ENCODE measurements at regions not wholly inside any gene's neighbourhood (a gene's known extent, or its start where the extent isn't known, plus 50 kb on each side); places are given as distances from the start of the nearest gene placed in this dataset.

GRCh38 chr5:126115059-126115629 lies 308.1 kb upstream of the GRAMD2B start:
- H3K4me2 ChIP-seq (ENCODE audit: control insufficient read depth, insufficient read depth): no peak overlapping the region
- H3K4me3 ChIP-seq: no peak overlapping the region
- no peak overlapping the region for H3K27ac ChIP-seq (ENCODE audit: control insufficient read depth, insufficient read depth)
- ChIA-PET CTCF (no interaction called here), POLR2A (no interaction called here), SMC1A (ENCODE audit: uncharacterized antibody, unreplicated experiment) (no interaction called here), RAD21 (ENCODE audit: unreplicated experiment) (no interaction called here)
- no peak for DNase-seq (ENCODE audit: low read depth, low spot score)
- 5% methylated on average over 2 of the region's 2 CpGs for WGBS (ENCODE audit: insufficient coverage, insufficient replicate concordance, low lambda C conversion rate, missing lambda C conversion rate)
- H4K20me1 ChIP-seq (ENCODE audit: control insufficient read depth, insufficient read depth): no peaks in the 10 kb centered on the region
- FAIRE-seq: no peak
- in situ Hi-C loops (cut with MboI) (no loop called here), intact Hi-C loops (cut with micrococcal nuclease; ENCODE audit: unreplicated experiment) (no loop called here)
- ATAC-seq: no peak
- H3K36me3 ChIP-seq (ENCODE audit: control insufficient read depth in 2 of 2, insufficient read depth in 2 of 2, low read length in 1 of 2): no peaks in the 10 kb centered on the region
- no peak overlapping the region for H3K9ac ChIP-seq (ENCODE audit: control insufficient read depth, insufficient read depth, low read length)
- no peak overlapping the region for H2AFZ ChIP-seq (ENCODE audit: control insufficient read depth, low read depth, low read length)
- H3K27me3 ChIP-seq (replicated peaks in 1 of 2; ENCODE audit: control insufficient read depth in 2 of 2, insufficient read depth in 2 of 2, low read length in 1 of 2): no peaks in the 10 kb centered on the region
- H3K9me3 ChIP-seq (replicated peaks; ENCODE audit: control insufficient read depth, insufficient read depth, low read length): no peaks in the 10 kb centered on the region
- H3K4me1 ChIP-seq (ENCODE audit: control insufficient read depth, insufficient read depth, low read length): no peaks in the 10 kb centered on the region
- BruUV-seq (replicated peaks): no TSS peak
- TF ChIP-seq ZNF274 (IDR thresholded peaks at IDR 0.05; ENCODE audit: insufficient read depth, insufficient read length) (no peak), TAF1 (IDR thresholded peaks at IDR 0.05; ENCODE audit: borderline replicate concordance, low read depth, low read length) (no peak), PKNOX1 (IDR thresholded peaks at IDR 0.05) (no peak), CHD4 (IDR thresholded peaks at IDR 0.05) (no peak), NFXL1 (IDR thresholded peaks at IDR 0.05; ENCODE audit: borderline replicate concordance) (no peak), STAT1 (conservative IDR thresholded peaks at IDR 0.05) (no peak), ZSCAN29 (IDR thresholded peaks at IDR 0.05) (no peak), POLR2A (IDR thresholded peaks at IDR 0.05; ENCODE audit: low read depth, low read length) (no peak), GABPA (IDR thresholded peaks at IDR 0.05; ENCODE audit: low read depth) (no peak), HDAC2 (IDR thresholded peaks at IDR 0.05) (no peak), MEF2B (IDR thresholded peaks at IDR 0.05; ENCODE audit: partially characterized antibody, poor library complexity, severe bottlenecking) (no peak), CHD1 (IDR thresholded peaks at IDR 0.05; ENCODE audit: low read depth, low read length) (no peak), TARDBP (IDR thresholded peaks at IDR 0.05; ENCODE audit: borderline replicate concordance) (no peak), ZNF622 (IDR thresholded peaks at IDR 0.05) (no peak), SMAD1 (IDR thresholded peaks at IDR 0.05; ENCODE audit: low read depth, partially characterized antibody) (no peak), PBX3 (IDR thresholded peaks at IDR 0.05; ENCODE audit: insufficient replicate concordance, low read depth, low read length) (no peak), ZBED1 (IDR thresholded peaks at IDR 0.05; ENCODE audit: borderline replicate concordance) (no peak), SMAD5 (IDR thresholded peaks at IDR 0.05; ENCODE audit: low read depth) (no peak), CBX5 (IDR thresholded peaks at IDR 0.05; ENCODE audit: low read depth) (no peak)
- H3K79me2 ChIP-seq (ENCODE audit: control insufficient read depth, insufficient read depth, low read length): no peaks in the 10 kb centered on the region

All from GM12878 (cell line).